ENCODE measurements at regions not wholly inside any gene's neighbourhood (a gene's known extent, or its start where the extent isn't known, plus 50 kb on each side); places are given as distances from the start of the nearest gene placed in this dataset.

DNA sequence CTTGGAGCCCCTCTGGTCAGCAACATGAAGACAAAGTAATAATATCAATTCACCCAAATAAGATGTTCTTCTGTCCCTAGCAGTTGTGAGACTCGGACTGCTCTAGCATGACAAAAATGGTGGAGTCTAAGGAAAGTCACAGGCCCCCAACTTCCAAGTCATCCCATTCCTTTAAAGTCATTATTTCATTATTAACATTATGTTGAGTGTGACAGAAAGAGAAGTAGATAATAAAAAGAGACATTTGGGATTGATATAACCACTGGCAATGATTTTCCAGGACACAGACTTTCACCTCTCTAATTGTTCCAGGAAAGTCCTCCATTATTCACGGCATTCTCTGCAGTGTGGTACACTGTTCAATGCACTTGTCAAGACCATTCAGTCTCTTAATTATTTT is 1533.0 kb upstream of the TENM4 start:
- Histone ChIP-seq H3K36me3 (ENCODE audit: control insufficient read depth in 4 of 4, insufficient read depth in 3 of 4, low read depth in 1 of 4, low read length in 3 of 4) (no peaks in the 10 kb centered on the region), H3K4me1 (ENCODE audit: control insufficient read depth in 4 of 4, insufficient read depth in 4 of 4, low read length in 3 of 4) (no peaks in the 10 kb centered on the region), H3K27ac (ENCODE audit: low read depth in 1 of 2, low read length in 2 of 2) (no peak overlapping the region), H3K9ac (ENCODE audit: low read depth in 1 of 2, low read length in 2 of 2) (no peak overlapping the region), H3K4me3 (ENCODE audit: low read depth in 1 of 3, low read length in 3 of 3) (no peak overlapping the region), H3K27me3 (ENCODE audit: control insufficient read depth in 4 of 4, insufficient read depth in 4 of 4, low read length in 3 of 4) (no peaks in the 10 kb centered on the region), H3K9me3 (ENCODE audit: control insufficient read depth in 4 of 4, low read length in 3 of 4) (no peaks in the 10 kb centered on the region)
- no peak for DNase-seq (ENCODE audit: low spot score)
- 84% methylated on average over 2 of the region's 2 CpGs for WGBS
- TF ChIP-seq FOXA1 (IDR thresholded peaks at IDR 0.05): no peak
- TF ChIP-seq FOXA2 (IDR thresholded peaks at IDR 0.05): no peak
- TF ChIP-seq GABPA (IDR thresholded peaks at IDR 0.05 in 1 of 2, conservative IDR thresholded peaks at IDR 0.05 in 1 of 2): no peak
- TF ChIP-seq HNF4G (IDR thresholded peaks at IDR 0.05): no peak
- no peak for TF ChIP-seq SP1 (IDR thresholded peaks at IDR 0.05)
- TF ChIP-seq, protein P1, sequence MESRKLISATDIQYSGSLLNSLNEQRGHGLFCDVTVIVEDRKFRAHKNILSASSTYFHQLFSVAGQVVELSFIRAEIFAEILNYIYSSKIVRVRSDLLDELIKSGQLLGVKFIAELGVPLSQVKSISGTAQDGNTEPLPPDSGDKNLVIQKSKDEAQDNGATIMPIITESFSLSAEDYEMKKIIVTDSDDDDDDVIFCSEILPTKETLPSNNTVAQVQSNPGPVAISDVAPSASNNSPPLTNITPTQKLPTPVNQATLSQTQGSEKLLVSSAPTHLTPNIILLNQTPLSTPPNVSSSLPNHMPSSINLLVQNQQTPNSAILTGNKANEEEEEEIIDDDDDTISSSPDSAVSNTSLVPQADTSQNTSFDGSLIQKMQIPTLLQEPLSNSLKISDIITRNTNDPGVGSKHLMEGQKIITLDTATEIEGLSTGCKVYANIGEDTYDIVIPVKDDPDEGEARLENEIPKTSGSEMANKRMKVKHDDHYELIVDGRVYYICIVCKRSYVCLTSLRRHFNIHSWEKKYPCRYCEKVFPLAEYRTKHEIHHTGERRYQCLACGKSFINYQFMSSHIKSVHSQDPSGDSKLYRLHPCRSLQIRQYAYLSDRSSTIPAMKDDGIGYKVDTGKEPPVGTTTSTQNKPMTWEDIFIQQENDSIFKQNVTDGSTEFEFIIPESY (IDR thresholded peaks at IDR 0.05): no peak
- no peak for TF ChIP-seq YY1 (IDR thresholded peaks at IDR 0.05)

DNA sequence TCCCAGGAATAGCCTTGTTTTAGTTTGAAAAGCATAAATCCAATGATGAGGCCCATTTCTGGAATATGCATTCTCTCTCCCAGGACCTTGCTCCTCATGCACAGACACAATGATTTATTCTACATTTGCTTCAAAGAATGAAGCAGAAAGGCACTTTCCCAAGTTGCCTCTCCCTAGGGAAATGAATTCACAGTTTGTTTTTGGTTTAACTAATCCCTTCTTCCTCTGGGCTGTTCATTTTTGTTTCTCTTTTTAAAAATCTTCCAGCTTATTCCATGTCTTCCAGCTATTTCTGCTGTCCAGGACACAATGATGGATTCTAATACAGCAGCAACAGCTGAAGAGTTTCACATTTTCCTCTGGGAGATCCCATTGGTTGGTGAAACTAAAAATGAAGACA is 1529.2 kb upstream of the TENM4 start:
- no peak overlapping the region for H3K27ac ChIP-seq (ENCODE audit: low read depth in 1 of 2, low read length in 2 of 2)
- DNase-seq (ENCODE audit: low spot score): no peak

More for the DNA sequence above, 1529.2 kb upstream of the TENM4 start:
- no peak overlapping the region for H3K9ac ChIP-seq (ENCODE audit: low read depth in 1 of 2, low read length in 2 of 2)
- H3K4me1 ChIP-seq (ENCODE audit: control insufficient read depth in 4 of 4, insufficient read depth in 4 of 4, low read length in 3 of 4): no peaks in the 10 kb centered on the region
- H3K27me3 ChIP-seq (ENCODE audit: control insufficient read depth in 4 of 4, insufficient read depth in 4 of 4, low read length in 3 of 4): no peaks in the 10 kb centered on the region
- H3K4me3 ChIP-seq (ENCODE audit: low read depth in 1 of 3, low read length in 3 of 3): no peak overlapping the region
- H3K9me3 ChIP-seq (ENCODE audit: control insufficient read depth in 4 of 4, low read length in 3 of 4): no peaks in the 10 kb centered on the region
- TF ChIP-seq EGR1 (IDR thresholded peaks at IDR 0.05; ENCODE audit: low read depth in 2 of 2) (no peak), YY1 (IDR thresholded peaks at IDR 0.05) (no peak), RAD21 (IDR thresholded peaks at IDR 0.05) (no peak), NR2F2 (IDR thresholded peaks at IDR 0.05) (no peak), FOXA2 (IDR thresholded peaks at IDR 0.05) (no peak), RXRA (IDR thresholded peaks at IDR 0.05) (no peak), HNF4A (conservative IDR thresholded peaks at IDR 0.05) (no peak), SP1 (IDR thresholded peaks at IDR 0.05) (no peak), GABPA (IDR thresholded peaks at IDR 0.05 in 1 of 2, conservative IDR thresholded peaks at IDR 0.05 in 1 of 2) (no peak), JUND (IDR thresholded peaks at IDR 0.05) (no peak), FOXA1 (IDR thresholded peaks at IDR 0.05) (no peak), HNF4G (IDR thresholded peaks at IDR 0.05) (no peak), TAF1 (conservative IDR thresholded peaks at IDR 0.05) (no peak)
- TF ChIP-seq, protein P2, sequence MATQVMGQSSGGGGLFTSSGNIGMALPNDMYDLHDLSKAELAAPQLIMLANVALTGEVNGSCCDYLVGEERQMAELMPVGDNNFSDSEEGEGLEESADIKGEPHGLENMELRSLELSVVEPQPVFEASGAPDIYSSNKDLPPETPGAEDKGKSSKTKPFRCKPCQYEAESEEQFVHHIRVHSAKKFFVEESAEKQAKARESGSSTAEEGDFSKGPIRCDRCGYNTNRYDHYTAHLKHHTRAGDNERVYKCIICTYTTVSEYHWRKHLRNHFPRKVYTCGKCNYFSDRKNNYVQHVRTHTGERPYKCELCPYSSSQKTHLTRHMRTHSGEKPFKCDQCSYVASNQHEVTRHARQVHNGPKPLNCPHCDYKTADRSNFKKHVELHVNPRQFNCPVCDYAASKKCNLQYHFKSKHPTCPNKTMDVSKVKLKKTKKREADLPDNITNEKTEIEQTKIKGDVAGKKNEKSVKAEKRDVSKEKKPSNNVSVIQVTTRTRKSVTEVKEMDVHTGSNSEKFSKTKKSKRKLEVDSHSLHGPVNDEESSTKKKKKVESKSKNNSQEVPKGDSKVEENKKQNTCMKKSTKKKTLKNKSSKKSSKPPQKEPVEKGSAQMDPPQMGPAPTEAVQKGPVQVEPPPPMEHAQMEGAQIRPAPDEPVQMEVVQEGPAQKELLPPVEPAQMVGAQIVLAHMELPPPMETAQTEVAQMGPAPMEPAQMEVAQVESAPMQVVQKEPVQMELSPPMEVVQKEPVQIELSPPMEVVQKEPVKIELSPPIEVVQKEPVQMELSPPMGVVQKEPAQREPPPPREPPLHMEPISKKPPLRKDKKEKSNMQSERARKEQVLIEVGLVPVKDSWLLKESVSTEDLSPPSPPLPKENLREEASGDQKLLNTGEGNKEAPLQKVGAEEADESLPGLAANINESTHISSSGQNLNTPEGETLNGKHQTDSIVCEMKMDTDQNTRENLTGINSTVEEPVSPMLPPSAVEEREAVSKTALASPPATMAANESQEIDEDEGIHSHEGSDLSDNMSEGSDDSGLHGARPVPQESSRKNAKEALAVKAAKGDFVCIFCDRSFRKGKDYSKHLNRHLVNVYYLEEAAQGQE (IDR thresholded peaks at IDR 0.05): no peak
- TF ChIP-seq, protein P3, sequence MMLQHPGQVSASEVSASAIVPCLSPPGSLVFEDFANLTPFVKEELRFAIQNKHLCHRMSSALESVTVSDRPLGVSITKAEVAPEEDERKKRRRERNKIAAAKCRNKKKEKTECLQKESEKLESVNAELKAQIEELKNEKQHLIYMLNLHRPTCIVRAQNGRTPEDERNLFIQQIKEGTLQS (IDR thresholded peaks at IDR 0.05): no peak
- TF ChIP-seq, protein P1 (IDR thresholded peaks at IDR 0.05): no peak
- TF ChIP-seq, protein P4, sequence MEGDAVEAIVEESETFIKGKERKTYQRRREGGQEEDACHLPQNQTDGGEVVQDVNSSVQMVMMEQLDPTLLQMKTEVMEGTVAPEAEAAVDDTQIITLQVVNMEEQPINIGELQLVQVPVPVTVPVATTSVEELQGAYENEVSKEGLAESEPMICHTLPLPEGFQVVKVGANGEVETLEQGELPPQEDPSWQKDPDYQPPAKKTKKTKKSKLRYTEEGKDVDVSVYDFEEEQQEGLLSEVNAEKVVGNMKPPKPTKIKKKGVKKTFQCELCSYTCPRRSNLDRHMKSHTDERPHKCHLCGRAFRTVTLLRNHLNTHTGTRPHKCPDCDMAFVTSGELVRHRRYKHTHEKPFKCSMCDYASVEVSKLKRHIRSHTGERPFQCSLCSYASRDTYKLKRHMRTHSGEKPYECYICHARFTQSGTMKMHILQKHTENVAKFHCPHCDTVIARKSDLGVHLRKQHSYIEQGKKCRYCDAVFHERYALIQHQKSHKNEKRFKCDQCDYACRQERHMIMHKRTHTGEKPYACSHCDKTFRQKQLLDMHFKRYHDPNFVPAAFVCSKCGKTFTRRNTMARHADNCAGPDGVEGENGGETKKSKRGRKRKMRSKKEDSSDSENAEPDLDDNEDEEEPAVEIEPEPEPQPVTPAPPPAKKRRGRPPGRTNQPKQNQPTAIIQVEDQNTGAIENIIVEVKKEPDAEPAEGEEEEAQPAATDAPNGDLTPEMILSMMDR (IDR thresholded peaks at IDR 0.05; ENCODE audit: low read depth, low read length, missing input control): no peak
- no peaks in the 10 kb centered on the region for H3K36me3 ChIP-seq (ENCODE audit: control insufficient read depth in 4 of 4, insufficient read depth in 3 of 4, low read depth in 1 of 4, low read length in 3 of 4)

Measured in liver (tissue), 8 donors.